ENCODE measurements at regions not wholly inside any gene's neighbourhood (a gene's known extent, or its start where the extent isn't known, plus 50 kb on each side); places are given as distances from the start of the nearest gene placed in this dataset.

- TF ChIP-seq, protein P1, sequence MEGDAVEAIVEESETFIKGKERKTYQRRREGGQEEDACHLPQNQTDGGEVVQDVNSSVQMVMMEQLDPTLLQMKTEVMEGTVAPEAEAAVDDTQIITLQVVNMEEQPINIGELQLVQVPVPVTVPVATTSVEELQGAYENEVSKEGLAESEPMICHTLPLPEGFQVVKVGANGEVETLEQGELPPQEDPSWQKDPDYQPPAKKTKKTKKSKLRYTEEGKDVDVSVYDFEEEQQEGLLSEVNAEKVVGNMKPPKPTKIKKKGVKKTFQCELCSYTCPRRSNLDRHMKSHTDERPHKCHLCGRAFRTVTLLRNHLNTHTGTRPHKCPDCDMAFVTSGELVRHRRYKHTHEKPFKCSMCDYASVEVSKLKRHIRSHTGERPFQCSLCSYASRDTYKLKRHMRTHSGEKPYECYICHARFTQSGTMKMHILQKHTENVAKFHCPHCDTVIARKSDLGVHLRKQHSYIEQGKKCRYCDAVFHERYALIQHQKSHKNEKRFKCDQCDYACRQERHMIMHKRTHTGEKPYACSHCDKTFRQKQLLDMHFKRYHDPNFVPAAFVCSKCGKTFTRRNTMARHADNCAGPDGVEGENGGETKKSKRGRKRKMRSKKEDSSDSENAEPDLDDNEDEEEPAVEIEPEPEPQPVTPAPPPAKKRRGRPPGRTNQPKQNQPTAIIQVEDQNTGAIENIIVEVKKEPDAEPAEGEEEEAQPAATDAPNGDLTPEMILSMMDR (IDR thresholded peaks at IDR 0.05 in 2 of 3, conservative IDR thresholded peaks at IDR 0.05 in 1 of 3; ENCODE audit: control insufficient read depth in 2 of 3, extremely low read depth in 1 of 3, insufficient read depth in 1 of 3, low read depth in 3 of 3, low read length in 3 of 3): no peak
- TF ChIP-seq RAD21 (IDR thresholded peaks at IDR 0.05; ENCODE audit: insufficient read depth, low read depth, low read length) (no peak), SIN3A (IDR thresholded peaks at IDR 0.05; ENCODE audit: low read depth, low read length) (no peak), POLR2AphosphoS5 (IDR thresholded peaks at IDR 0.05; ENCODE audit: low read length) (no peak), MXI1 (IDR thresholded peaks at IDR 0.05; ENCODE audit: low read depth, low read length) (no peak), NR2F1 (conservative IDR thresholded peaks at IDR 0.05) (no peak)
Measured at GRCh38 chr4:107366016-107366735, 330.1 kb upstream of the DKK2 start.
